HL-60 (cell line): ENCODE measurements at regions not wholly inside any gene's neighbourhood (a gene's known extent, or its start where the extent isn't known, plus 50 kb on each side); places are given as distances from the start of the nearest gene placed in this dataset.

Source experiments
- CTCF ChIP-seq: IDR thresholded peaks from one replicate; pipeline ENCODE4 v1.5.1; 2011; ENCODE audit warnings: low read length, control low read depth, inconsistent platforms; ENCODE audit not compliant: insufficient read depth
- GABPA ChIP-seq: IDR thresholded peaks from 2 replicates; pipeline ENCODE4 v1.6.1; 2012; ENCODE audit warnings: low read depth
- POLR2AphosphoS5 ChIP-seq: IDR thresholded peaks from 2 replicates; pipeline ENCODE4 v1.6.1; 2012; ENCODE audit warnings: low read depth
- REST ChIP-seq: IDR thresholded peaks from 2 replicates; pipeline ENCODE4 v1.6.1; 2012; ENCODE audit warnings: low read depth; ENCODE audit not compliant: insufficient replicate concordance
- SPI1 ChIP-seq: IDR thresholded peaks from 2 replicates; pipeline ENCODE4 v1.6.1; 2012; ENCODE audit warnings: low read depth, mild to moderate bottlenecking, borderline replicate concordance

- TF ChIP-seq CTCF = no peak
- TF ChIP-seq SPI1 = no peak
- TF ChIP-seq REST = no peak
- no peak for TF ChIP-seq POLR2AphosphoS5
- no peak for TF ChIP-seq GABPA
These were observed 382.0 kb downstream of the PSAT1 start for GRCh38 chr9:78678877-78679276.
